H54 (cell line): ENCODE measurements at regions not wholly inside any gene's neighbourhood (a gene's known extent, or its start where the extent isn't known, plus 50 kb on each side); places are given as distances from the start of the nearest gene placed in this dataset.
A peak's percentile ranks its signal among the peaks of the same experiment; 100 is the strongest.
"Not testable (repeated sequence)": the region's sequence is repeated elsewhere in the genome, so short reads cannot be mapped to it uniquely, and the experiment has no call there.

Source experiments
- DNase-seq: peaks from one replicate; pipeline ENCODE4 v3.0.0; 2011; ENCODE audit warnings: low spot score, mixed read lengths; ENCODE audit not compliant: insufficient read length
- FAIRE-seq: peaks from 3 replicates; lab custom pipeline; 2011; peaks lifted over from hg19 to GRCh38; lab: Jason Lieb, UNC
- POLR2A ChIP-seq: IDR thresholded peaks from 2 replicates; pipeline ENCODE4 v1.6.1; 2011; ENCODE audit warnings: low read depth, mild to moderate bottlenecking, low read length

DNA sequence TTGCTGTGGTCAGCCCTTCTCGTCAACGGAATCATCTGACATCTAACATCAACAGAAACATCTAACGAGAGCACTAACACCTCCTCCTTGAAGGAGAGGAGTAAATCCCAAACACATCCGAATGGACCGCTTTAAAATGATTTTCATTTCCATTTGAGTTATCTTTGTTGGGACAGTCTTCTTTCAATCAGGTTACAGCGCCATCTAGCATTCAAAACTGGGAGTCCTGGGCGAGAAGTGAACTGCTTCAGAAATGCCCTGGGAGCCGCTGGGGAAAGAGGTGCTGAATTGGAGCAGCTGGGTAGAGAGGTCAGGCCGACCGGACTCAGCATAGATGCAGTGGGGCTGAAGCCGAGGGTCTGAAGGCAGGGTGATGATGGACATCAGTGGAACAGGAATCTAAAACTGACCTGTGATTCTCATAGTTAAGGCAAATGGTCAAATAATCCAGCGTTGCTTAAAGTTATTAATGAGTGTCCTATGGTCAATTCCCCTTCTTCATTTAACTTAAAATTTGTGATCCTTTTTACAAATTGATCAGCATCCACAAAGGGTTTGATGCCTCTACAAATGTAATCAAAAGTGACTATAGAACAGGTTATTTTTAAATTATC is 170.0 kb upstream of the NDN start:
- DNase-seq (peak; percentile 15), FAIRE-seq (no peak)
- TF ChIP-seq POLR2A = no peak

DNA sequence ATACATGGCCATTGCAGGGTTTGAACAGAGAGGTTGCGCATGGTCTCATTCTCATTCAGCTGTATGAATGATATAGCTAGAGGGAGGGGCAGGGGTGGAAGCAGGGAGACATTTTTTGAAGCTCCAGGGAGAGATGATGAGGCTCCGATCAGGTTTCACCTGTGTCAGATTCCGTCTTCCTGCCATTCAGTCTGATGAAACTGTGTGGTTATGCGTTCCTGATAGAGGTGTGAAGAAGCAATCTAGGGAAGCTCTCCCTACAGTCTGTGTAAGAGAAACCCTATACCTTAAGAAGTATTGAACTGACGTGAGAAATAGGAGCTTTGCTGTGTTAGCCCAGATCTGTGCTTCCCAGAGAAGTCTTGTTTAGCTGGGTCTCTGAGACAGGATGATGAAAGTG is 171.9 kb upstream of the NDN start:
- no peak for FAIRE-seq
- no peak for TF ChIP-seq POLR2A
- DNase-seq = no peak

DNA sequence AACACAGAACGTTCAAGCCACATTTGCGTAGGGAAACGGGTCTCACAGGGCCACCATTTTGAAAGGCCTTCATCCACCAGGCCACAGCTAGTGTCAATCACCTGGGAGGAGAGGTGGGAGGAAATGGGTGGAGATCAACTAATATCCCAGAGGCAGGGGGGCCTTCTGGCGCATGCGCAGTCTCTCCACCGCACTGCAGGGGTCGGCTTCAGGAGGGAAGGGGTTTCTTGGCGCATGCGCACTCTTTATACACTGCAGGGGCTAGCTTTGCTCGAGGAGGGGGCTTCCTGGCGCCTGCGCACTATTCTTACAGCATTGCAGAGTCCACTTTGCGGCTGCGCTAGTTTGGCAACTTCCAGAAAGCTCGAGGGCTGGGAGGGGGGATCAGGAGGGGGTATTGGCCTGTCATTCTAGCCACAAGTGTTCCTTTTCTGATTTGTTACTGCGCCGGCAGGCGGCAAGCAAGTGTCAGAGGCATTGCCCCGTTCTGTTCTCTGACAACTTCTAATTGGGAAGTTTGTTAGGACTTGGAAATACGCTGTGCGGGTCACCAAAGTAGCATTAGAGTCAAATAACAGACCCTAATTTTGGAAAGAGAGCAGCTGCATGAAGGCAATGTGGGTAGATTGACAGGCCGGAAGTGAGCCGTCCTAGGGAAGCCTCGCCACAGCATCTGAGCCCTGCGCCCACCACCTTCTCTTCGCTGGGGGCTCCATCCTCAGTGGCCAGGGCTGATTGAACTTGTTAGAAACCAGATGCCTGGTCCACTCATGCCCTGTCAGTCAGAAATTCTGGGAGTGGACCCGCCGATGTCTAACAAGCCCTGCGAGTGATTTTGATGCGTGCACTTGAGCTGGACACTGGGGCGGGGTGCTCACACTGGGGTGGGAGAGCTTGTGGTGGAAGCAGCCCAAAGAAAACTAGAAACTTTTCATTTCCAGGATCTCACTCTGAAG is 173.5 kb upstream of the NDN start:
- FAIRE-seq (no peak), DNase-seq (no peak)
- no peak for TF ChIP-seq POLR2A

DNA sequence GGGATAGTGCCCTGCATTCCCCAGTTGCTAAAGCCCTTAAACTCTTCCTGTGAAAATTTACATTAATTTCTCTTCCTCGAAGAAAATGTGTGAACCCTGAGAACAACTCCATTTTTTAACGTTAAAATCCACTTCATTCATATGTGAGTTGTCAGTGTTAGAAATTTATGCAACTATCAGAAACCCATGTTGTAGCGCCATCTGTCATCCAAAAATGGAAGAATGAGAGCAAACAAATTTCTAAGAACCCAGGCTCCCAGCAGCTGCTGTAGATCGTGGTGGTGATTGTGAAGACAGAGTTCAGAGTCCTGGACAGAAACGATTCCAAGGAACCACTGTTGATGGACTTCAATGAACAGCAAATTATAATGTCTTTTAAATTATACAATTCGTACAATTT is 179.7 kb upstream of the NDN start:
- FAIRE-seq (no peak), DNase-seq (no peak)
- TF ChIP-seq POLR2A = no peak

DNA sequence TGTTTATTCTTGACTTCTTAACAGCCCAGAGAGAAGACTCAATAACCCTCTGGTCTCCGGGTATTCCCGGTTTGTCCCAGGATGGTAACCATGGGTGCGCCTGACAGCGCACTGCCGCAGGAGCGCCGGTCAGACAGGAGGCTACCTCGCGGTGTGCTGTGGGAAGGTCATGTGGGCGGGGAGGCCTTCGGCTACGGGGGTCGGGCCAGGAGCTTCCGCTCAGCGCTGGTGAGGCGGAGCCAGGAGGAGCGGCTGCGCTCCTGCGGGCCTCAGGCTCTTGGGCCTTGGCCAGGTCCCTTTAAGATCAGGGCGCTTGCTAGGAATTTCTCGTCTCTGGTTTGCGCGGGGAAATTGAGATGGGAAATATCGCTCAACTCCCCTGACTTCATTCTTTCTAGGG is 182.3 kb upstream of the NDN start:
- FAIRE-seq (no peak), DNase-seq (no peak)
- no peak for TF ChIP-seq POLR2A

DNA sequence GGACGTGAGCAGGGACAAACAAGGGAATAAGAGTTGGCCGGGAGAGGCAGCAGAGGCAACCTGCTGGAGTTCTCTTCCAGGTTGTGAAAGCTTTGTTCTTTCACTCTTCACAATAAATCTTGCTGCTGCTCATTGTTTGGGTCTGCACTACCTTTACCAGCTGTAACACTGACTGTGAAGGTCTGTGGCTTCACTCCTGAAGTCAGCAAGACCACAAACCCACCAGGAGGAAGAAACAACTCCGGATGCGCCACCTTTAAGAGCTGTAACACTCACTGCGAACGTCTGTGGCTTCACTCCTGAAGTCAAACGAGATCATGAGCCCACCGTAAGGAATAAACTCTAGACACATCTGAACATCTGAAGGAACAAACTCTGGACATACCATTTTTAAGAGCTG is 186.5 kb upstream of the NDN start:
- DNase-seq, FAIRE-seq: not testable (repeated sequence)

DNA sequence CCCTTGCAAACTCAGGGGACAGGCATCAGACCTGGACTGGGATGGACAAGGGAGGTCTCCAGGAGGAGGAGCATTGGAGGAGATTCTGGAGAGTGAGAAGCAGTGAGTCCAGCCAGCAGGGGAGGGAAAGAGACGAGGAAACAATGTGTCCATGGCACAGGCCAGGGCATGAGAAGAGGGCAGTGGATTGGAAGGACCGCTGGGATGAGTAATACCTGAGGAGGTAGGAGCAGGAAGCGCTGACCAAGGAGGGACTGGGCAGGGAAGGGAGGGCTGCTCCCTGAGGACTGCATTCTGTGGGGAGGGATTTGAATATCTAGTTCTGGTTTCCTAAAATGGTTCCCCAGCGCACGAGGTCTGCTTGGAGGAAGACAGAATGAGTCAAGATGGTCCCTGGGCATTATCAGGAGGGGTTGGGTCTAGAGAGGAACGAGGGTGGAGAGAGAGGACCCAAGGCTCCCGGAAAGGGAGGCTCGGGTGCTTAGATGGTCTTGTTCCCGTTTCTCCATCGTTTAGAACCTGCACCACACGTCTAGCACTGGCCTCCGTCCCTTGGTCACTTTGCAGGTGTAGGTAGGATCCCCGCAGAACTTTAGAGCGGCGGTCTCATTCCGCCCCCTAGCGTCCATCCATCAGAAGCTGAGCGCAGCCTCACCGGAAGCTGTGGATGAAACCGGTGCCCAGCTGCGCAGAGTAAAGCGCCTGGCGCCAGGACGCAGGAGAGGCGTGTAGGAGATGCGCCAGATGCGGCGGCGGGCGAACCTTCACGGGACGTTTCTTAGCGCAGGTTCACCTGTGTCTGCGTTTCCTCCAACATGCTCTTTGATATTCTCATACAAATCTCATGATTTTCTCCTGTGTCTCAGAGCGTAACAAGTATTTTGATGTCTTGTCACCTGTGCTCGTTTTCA is 190.7 kb upstream of the NDN start:
- DNase-seq (peak; percentile 26), FAIRE-seq (no peak)
- no peak for TF ChIP-seq POLR2A

DNA sequence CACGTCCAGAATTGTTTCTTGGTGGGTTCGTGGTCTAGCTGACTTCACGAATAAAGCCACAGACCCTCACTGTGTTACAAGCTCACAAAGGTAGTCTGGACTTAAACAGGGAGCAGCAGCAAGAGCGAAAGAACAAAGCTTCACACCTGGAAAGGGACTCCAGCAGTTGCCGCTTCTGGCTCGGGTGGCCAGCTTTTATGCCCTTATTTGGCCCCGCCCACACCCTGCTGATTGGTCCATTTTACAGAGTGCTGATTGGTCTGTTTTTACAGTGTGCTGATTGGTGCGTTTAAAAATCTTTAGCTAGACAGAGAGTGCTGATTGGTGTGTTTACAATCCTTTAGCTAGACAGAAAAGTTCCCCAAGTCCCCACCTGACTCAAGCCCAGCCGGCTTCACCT is 194.2 kb upstream of the NDN start:
- DNase-seq = no peak
- no peak for FAIRE-seq
- no peak for TF ChIP-seq POLR2A

DNA sequence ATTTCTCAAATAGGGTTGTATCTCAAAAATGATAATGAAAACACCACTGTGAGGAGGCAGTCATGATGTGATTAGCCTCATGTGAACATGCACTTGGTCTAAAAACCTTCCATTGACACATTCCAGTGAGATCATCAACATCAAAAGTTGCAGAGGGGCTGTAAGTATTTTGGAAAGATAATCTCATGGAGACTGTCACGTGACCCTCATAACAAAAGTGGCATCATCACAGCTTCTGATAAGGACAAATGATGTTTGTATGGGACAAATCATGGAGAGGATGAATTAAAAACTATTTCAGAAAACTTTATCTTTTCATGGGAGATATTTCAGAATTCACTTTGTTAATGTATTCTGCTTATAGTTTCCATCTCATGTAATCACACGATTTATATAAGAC is 203.1 kb upstream of the NDN start:
- TF ChIP-seq POLR2A = no peak
- DNase-seq (no peak), FAIRE-seq (no peak)

DNA sequence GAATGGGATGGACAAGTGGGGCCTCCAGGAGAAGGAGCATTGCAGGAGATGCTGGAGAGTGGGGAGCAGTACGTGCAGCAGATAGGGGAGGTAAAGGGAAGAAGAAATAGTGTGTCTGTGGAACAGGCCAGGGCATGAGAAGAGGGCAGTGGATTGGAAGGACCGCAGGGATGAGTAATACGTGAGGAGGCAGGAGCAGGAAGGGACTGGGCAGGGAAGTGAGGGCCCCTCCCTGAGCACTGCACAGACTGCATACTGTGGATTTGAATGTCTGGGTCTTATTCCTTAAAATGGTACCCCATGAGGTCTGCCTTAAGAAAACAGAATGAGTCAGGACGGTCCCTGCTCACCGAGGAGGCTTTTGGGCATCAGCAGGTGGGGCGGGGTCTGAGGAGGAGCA is 210.0 kb upstream of the NDN start:
- no peak for DNase-seq

DNA sequence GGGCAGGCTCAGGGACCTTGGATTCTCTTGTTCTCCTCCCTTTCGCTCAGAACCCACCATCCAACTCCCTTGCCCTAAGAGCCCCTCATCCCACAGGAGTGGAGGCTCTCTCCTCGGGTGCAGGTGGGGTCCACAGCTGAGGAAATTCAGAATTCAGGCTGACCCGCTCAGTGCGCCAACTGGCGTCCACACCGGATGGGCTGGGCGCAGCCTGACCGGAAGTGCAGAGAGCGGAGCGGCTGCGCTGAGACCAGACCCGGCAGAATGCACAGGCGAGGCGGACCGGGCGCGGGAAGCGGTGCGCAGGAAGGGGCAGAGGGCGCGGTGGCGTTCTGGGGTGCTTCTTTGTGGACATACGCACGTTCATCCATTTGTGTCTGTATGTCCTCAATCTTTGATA is 210.4 kb upstream of the NDN start:
- no peak for DNase-seq
- FAIRE-seq = no peak
- TF ChIP-seq POLR2A = no peak

More for the DNA sequence above, 210.0 kb upstream of the NDN start:
- TF ChIP-seq POLR2A = no peak
- FAIRE-seq = no peak

DNA sequence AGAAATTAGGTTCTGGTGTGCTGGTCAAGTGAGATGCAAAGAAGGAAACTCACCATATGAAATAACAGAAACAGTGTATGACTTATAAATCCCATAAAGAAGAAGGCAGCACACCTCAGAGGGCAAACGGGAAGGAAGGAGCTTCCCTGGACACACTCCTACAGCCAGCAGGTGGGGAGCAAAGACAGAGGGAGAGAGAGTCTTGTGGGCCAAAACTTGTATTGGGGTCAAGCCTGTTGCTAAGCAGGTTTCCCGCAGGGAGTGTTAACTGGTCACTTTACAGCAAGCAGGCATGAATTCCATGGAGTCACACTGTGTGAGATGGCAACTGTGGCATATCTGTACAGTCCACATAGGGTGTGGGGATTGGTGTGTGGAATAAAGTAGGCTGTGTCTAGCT is 222.9 kb upstream of the NDN start:
- FAIRE-seq (no peak), DNase-seq (no peak)
- TF ChIP-seq POLR2A = no peak

DNA sequence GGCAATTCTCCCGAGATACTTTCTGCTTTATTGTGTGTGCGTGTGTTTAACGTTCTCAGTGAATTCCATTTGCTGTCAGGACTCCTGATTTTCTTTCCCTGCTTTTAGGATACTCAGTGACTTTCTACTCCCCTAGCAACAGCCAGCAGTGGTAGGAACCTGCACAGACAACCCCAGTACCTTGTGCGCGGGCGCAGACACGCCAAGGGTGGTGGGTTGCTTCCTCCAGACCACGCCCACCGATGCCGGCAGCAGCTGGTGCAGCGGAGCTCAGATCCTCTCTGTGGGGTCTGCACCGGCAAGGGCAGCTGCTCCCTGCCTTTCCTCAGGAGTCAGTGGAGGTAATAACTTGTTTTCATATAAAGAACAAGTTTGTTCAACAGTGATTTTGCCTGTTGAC is 225.1 kb upstream of the NDN start:
- FAIRE-seq (no peak), DNase-seq (no peak)
- no peak for TF ChIP-seq POLR2A

DNA sequence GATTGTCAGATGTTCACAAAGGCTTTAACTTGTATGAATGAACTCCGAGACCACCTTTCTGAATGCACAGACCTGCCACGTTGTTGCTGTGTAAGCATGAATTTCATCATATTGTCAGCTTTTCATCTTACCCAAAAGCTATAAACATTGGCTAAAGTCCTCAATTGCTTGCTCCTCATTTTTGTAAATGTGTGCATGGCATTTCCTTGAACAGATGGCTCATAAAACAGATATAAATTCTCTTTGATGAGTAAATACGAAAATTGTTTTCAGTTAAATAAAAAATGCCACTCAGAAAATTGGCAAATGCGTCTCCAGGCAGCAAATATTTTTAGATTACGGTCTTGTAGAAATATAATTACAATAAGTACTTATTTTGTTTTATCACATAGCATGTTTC is 226.0 kb upstream of the NDN start:
- no peak for FAIRE-seq
- no peak for DNase-seq
- no peak for TF ChIP-seq POLR2A
